ENCODE measurements at regions not wholly inside any gene's neighbourhood (a gene's known extent, or its start where the extent isn't known, plus 50 kb on each side); places are given as distances from the start of the nearest gene placed in this dataset.

- Histone ChIP-seq H3K27me3 (no peaks in the 10 kb centered on the region), H3K4me1 (no peaks in the 10 kb centered on the region), H3K36me3 (no peaks in the 10 kb centered on the region), H3K27ac (no peak overlapping the region), H3K4me3 (no peak overlapping the region), H3K9me3 (no peaks in the 10 kb centered on the region)
- DNase-seq (no peak), ATAC-seq (no peak)
- intact Hi-C loops (cut with DNase I), result no loop called here
- no peak for TF ChIP-seq CTCF (IDR thresholded peaks at IDR 0.05)
These were observed 64.5 kb upstream of the ZMIZ1 start for GRCh38 chr10:79004311-79004710.

GRCh38 chr10:79005126-79005810, 63.5 kb upstream of the ZMIZ1 start:
- DNase-seq (no peak), ATAC-seq (no peak)
- no peak for TF ChIP-seq CTCF (IDR thresholded peaks at IDR 0.05)
- no peaks in the 10 kb centered on the region for H3K4me1 ChIP-seq
- no peak overlapping the region for H3K27ac ChIP-seq
- intact Hi-C loops (cut with DNase I), result no loop called here
- no peaks in the 10 kb centered on the region for H3K9me3 ChIP-seq
- H3K4me3 ChIP-seq, result no peak overlapping the region
- H3K36me3 ChIP-seq, result no peaks in the 10 kb centered on the region
- no peaks in the 10 kb centered on the region for H3K27me3 ChIP-seq

GRCh38 chr10:79007018-79007417, 61.7 kb upstream of the ZMIZ1 start:
- Histone ChIP-seq H3K4me1 (no peaks in the 10 kb centered on the region), H3K9me3 (no peaks in the 10 kb centered on the region), H3K36me3 (no peaks in the 10 kb centered on the region), H3K4me3 (no peak overlapping the region), H3K27ac (no peak overlapping the region), H3K27me3 (no peaks in the 10 kb centered on the region)
- ATAC-seq (no peak), DNase-seq (no peak)
- intact Hi-C loops (cut with DNase I), result no loop called here
- no peak for TF ChIP-seq CTCF (IDR thresholded peaks at IDR 0.05)

GRCh38 chr10:79007421-79008319, 61.1 kb upstream of the ZMIZ1 start:
- intact Hi-C loops (cut with DNase I), result no loop called here
- ATAC-seq (peak; percentile 35), DNase-seq (no peak)
- H3K4me1 ChIP-seq, result no peaks in the 10 kb centered on the region
- no peak overlapping the region for H3K4me3 ChIP-seq
- H3K36me3 ChIP-seq, result no peaks in the 10 kb centered on the region
- no peak overlapping the region for H3K27ac ChIP-seq
- no peak for TF ChIP-seq CTCF (IDR thresholded peaks at IDR 0.05)
- no peaks in the 10 kb centered on the region for H3K27me3 ChIP-seq
- no peaks in the 10 kb centered on the region for H3K9me3 ChIP-seq

- no peak for TF ChIP-seq CTCF (IDR thresholded peaks at IDR 0.05)
These were observed 59.6 kb upstream of the ZMIZ1 start for GRCh38 chr10:79009145-79009544.

More at GRCh38 chr10:79009145-79009544, 59.6 kb upstream of the ZMIZ1 start:
- H3K4me3 ChIP-seq, result no peak overlapping the region
- H3K36me3 ChIP-seq, result no peaks in the 10 kb centered on the region
- no peaks in the 10 kb centered on the region for H3K27me3 ChIP-seq
- H3K9me3 ChIP-seq, result no peaks in the 10 kb centered on the region
- no peak overlapping the region for H3K27ac ChIP-seq
- ATAC-seq (no peak), DNase-seq (no peak)
- no peaks in the 10 kb centered on the region for H3K4me1 ChIP-seq
- intact Hi-C loops (cut with DNase I), result no loop called here

Data from left lung (tissue), 4 donors.